AG10803 (cell line): ENCODE measurements at regions not wholly inside any gene's neighbourhood (a gene's known extent, or its start where the extent isn't known, plus 50 kb on each side); places are given as distances from the start of the nearest gene placed in this dataset.

Experiments
- DNase-seq: peaks from one replicate; pipeline ENCODE4 v3.0.0; 2010; ENCODE audit warnings: low read depth
- H3K4me3 ChIP-seq: 2 replicates; pipeline ENCODE4 v1.5.1; 2011; ENCODE audit warnings: mild to moderate bottlenecking, low read length, control low read depth
- CTCF ChIP-seq: conservative IDR thresholded peaks from 2 replicates; pipeline ENCODE4 v1.5.1; 2011; ENCODE audit warnings: mild to moderate bottlenecking, low read length, control low read depth, inconsistent platforms

DNA sequence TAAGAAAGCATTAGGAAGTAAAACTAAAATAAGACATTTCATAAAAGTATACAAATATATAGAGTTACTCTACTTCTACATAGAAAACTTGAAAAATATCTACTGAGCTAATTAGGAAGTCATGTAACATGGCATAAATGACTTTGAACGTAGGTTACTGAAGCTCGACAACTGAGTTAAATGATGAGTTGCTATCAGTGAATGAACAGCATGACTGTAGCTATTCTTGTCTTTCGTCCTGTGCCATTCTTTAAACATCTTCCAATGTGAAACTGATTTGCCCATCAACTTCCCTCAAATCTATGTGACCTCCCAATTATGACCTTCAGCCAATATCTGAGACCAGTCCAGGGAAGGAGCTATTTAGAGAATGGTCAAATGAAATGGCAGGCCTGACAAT, 113.5 kb upstream of the NEBL start:
- H3K4me3 ChIP-seq, result no peak overlapping the region
- DNase-seq, result no peak
- no peak for TF ChIP-seq CTCF

DNA sequence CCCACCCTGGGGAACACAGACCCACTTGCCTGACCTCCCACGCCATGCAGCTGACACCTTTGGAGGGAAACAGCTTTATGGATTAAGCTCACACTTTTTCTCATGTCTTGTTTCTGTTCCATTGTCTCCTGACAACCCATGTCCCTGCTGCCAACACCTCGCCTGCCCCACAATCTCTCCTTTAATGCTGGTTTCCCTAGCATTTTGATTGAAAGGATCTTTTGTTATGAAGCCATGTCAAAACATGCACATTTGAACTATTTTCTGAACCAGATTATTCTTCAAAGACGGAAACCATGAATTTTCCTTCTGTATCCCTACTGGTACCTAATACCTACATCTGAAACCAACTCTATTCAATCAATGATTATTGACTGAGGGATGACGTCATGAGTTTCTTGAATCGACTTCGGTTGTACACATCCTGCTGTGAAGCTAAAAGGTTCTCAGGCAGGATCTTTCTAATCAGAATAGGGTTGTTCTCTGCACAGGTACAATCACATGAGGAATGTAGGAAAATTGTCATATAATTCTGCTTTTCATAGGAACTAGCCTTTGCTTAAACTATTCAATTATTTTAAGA, 106.2 kb upstream of the NEBL start:
- TF ChIP-seq CTCF, result no peak
- no peak overlapping the region for H3K4me3 ChIP-seq
- no peak for DNase-seq

- TF ChIP-seq CTCF, result no peak
- no peak overlapping the region for H3K4me3 ChIP-seq
- no peak for DNase-seq
Observed at GRCh38 chr10:21002091-21002878, 105.2 kb upstream of the NEBL start.

GRCh38 chr10:20999699-21000098, 102.6 kb upstream of the NEBL start:
- no peak for TF ChIP-seq CTCF
- no peak overlapping the region for H3K4me3 ChIP-seq
- no peak for DNase-seq

- DNase-seq, result no peak
- no peak for TF ChIP-seq CTCF
- no peak overlapping the region for H3K4me3 ChIP-seq
Observed at GRCh38 chr10:20998036-20998435, 100.9 kb upstream of the NEBL start.

- no peak overlapping the region for H3K4me3 ChIP-seq
- no peak for TF ChIP-seq CTCF
- DNase-seq, result no peak
Observed at GRCh38 chr10:20995123-20995987, 98.2 kb upstream of the NEBL start.
